GM20000 (cell line): ENCODE measurements at regions not wholly inside any gene's neighbourhood (a gene's known extent, or its start where the extent isn't known, plus 50 kb on each side); places are given as distances from the start of the nearest gene placed in this dataset.

ENCODE experiments used
- DNase-seq: peaks from one replicate; pipeline ENCODE4 v3.0.0; 2012; ENCODE audit warnings: low spot score
- CTCF ChIP-seq: IDR thresholded peaks from 2 replicates; pipeline ENCODE4 v1.5.1; 2012; ENCODE audit warnings: mild to moderate bottlenecking, control low read depth; ENCODE audit errors: extremely low read depth, missing control alignments

- no peak for DNase-seq
Observed at GRCh38 chr1:193432979-193433587, 246.7 kb upstream of the B3GALT2 start.

GRCh38 chr1:193431265-193431977 is 245.0 kb upstream of the B3GALT2 start:
- DNase-seq = no peak
- TF ChIP-seq CTCF = no peak

More at GRCh38 chr1:193432979-193433587, 246.7 kb upstream of the B3GALT2 start:
- no peak for TF ChIP-seq CTCF

- no peak for TF ChIP-seq CTCF
- DNase-seq = no peak
Observed at GRCh38 chr1:193427524-193427923, 241.1 kb upstream of the B3GALT2 start.

- TF ChIP-seq CTCF = no peak
- no peak for DNase-seq
Observed at GRCh38 chr1:193426061-193426460, 239.6 kb upstream of the B3GALT2 start.

GRCh38 chr1:193421487-193421886 is 235.1 kb upstream of the B3GALT2 start:
- no peak for TF ChIP-seq CTCF
- no peak for DNase-seq

GRCh38 chr1:193419295-193419694 is 232.9 kb upstream of the B3GALT2 start:
- no peak for TF ChIP-seq CTCF
- no peak for DNase-seq

GRCh38 chr1:193418745-193419058 is 232.3 kb upstream of the B3GALT2 start:
- no peak for DNase-seq
- no peak for TF ChIP-seq CTCF
